ENCODE measurements at regions not wholly inside any gene's neighbourhood (a gene's known extent, or its start where the extent isn't known, plus 50 kb on each side); places are given as distances from the start of the nearest gene placed in this dataset.
"Not testable (repeated sequence)": the region's sequence is repeated elsewhere in the genome, so short reads cannot be mapped to it uniquely, and the experiment has no call there.

- Histone ChIP-seq H3K36me3 (replicated peaks; ENCODE audit: control insufficient read depth, insufficient read depth, low read length) (no peaks in the 10 kb centered on the region), H3K4me3 (ENCODE audit: insufficient read depth, low read depth, low read length) (no peak overlapping the region), H3K27me3 (ENCODE audit: control insufficient read depth, insufficient read depth, low read length) (no peaks in the 10 kb centered on the region)
- no peak for DNase-seq
Measured at GRCh38 chr5:152556784-152557183, 151.7 kb upstream of the NMUR2 start.

GRCh38 chr5:152560512-152561137, 155.5 kb upstream of the NMUR2 start:
- no peak overlapping the region for H3K4me3 ChIP-seq (ENCODE audit: insufficient read depth, low read depth, low read length)
- H3K36me3 ChIP-seq (replicated peaks; ENCODE audit: control insufficient read depth, insufficient read depth, low read length), result no peaks in the 10 kb centered on the region

GRCh38 chr5:152568016-152568415, 162.9 kb upstream of the NMUR2 start:
- H3K4me3 ChIP-seq (ENCODE audit: insufficient read depth, low read depth, low read length), result no peak overlapping the region
- H3K36me3 ChIP-seq (replicated peaks; ENCODE audit: control insufficient read depth, insufficient read depth, low read length), result no peaks in the 10 kb centered on the region
- DNase-seq, result no peak
- H3K27me3 ChIP-seq (ENCODE audit: control insufficient read depth, insufficient read depth, low read length), result no peaks in the 10 kb centered on the region

More at GRCh38 chr5:152560512-152561137, 155.5 kb upstream of the NMUR2 start:
- peak; percentile 49 for DNase-seq
- H3K27me3 ChIP-seq (ENCODE audit: control insufficient read depth, insufficient read depth, low read length), result no peaks in the 10 kb centered on the region

- DNase-seq, result no peak
- Histone ChIP-seq H3K27me3 (ENCODE audit: control insufficient read depth, insufficient read depth, low read length) (no peaks in the 10 kb centered on the region), H3K4me3 (ENCODE audit: insufficient read depth, low read depth, low read length) (no peak overlapping the region), H3K36me3 (replicated peaks; ENCODE audit: control insufficient read depth, insufficient read depth, low read length) (no peaks in the 10 kb centered on the region)
Measured at GRCh38 chr5:152572812-152573211, 167.7 kb upstream of the NMUR2 start.

- H3K4me3 ChIP-seq (ENCODE audit: insufficient read depth, low read depth, low read length), result no peak overlapping the region
Measured at GRCh38 chr5:152584103-152584502, 179.0 kb upstream of the NMUR2 start.

GRCh38 chr5:152592416-152592815, 187.3 kb upstream of the NMUR2 start:
- H3K4me3 ChIP-seq (ENCODE audit: insufficient read depth, low read depth, low read length), result no peak overlapping the region
- DNase-seq, result peak; percentile 1
- H3K36me3 ChIP-seq (replicated peaks; ENCODE audit: control insufficient read depth, insufficient read depth, low read length), result no peaks in the 10 kb centered on the region
- H3K27me3 ChIP-seq (ENCODE audit: control insufficient read depth, insufficient read depth, low read length), result no peaks in the 10 kb centered on the region; the same call in 1 of the 2 replicates

More at GRCh38 chr5:152584103-152584502, 179.0 kb upstream of the NMUR2 start:
- no peak for DNase-seq
- Histone ChIP-seq H3K36me3 (replicated peaks; ENCODE audit: control insufficient read depth, insufficient read depth, low read length) (no peaks in the 10 kb centered on the region), H3K27me3 (ENCODE audit: control insufficient read depth, insufficient read depth, low read length) (no peaks in the 10 kb centered on the region)

GRCh38 chr5:152593388-152593787, 188.3 kb upstream of the NMUR2 start:
- H3K4me3 ChIP-seq (ENCODE audit: insufficient read depth, low read depth, low read length), result no peak overlapping the region
- H3K27me3 ChIP-seq (ENCODE audit: control insufficient read depth, insufficient read depth, low read length), result no peaks in the 10 kb centered on the region; the same call in 1 of the 2 replicates
- H3K36me3 ChIP-seq (replicated peaks; ENCODE audit: control insufficient read depth, insufficient read depth, low read length), result no peaks in the 10 kb centered on the region
- peak; percentile 2 for DNase-seq

- Histone ChIP-seq H3K36me3 (replicated peaks; ENCODE audit: control insufficient read depth, insufficient read depth, low read length) (no peaks in the 10 kb centered on the region), H3K27me3 (ENCODE audit: control insufficient read depth, insufficient read depth, low read length) (no peaks in the 10 kb centered on the region; the same call in 1 of the 2 replicates), H3K4me3 (ENCODE audit: insufficient read depth, low read depth, low read length) (no peak overlapping the region)
- DNase-seq, result no peak
Measured at GRCh38 chr5:152595405-152595804, 190.3 kb upstream of the NMUR2 start.

GRCh38 chr5:152599096-152599495, 194.0 kb upstream of the NMUR2 start:
- no peak for DNase-seq
- no peaks in the 10 kb centered on the region; the same call in 1 of the 2 replicates for H3K27me3 ChIP-seq (ENCODE audit: control insufficient read depth, insufficient read depth, low read length)
- H3K36me3 ChIP-seq (replicated peaks; ENCODE audit: control insufficient read depth, insufficient read depth, low read length), result no peaks in the 10 kb centered on the region
- H3K4me3 ChIP-seq (ENCODE audit: insufficient read depth, low read depth, low read length), result no peak overlapping the region

GRCh38 chr5:152601806-152602732, 197.0 kb upstream of the NMUR2 start:
- DNase-seq, result no peak
- Histone ChIP-seq H3K36me3 (replicated peaks; ENCODE audit: control insufficient read depth, insufficient read depth, low read length) (no peaks in the 10 kb centered on the region), H3K27me3 (ENCODE audit: control insufficient read depth, insufficient read depth, low read length) (no peaks in the 10 kb centered on the region; the same call in 1 of the 2 replicates), H3K4me3 (ENCODE audit: insufficient read depth, low read depth, low read length) (no peak overlapping the region)

GRCh38 chr5:152606050-152606449, 201.0 kb upstream of the NMUR2 start:
- H3K27me3 ChIP-seq (ENCODE audit: control insufficient read depth, insufficient read depth, low read length); DNase-seq; H3K36me3 ChIP-seq (replicated peaks; ENCODE audit: control insufficient read depth, insufficient read depth, low read length); H3K4me3 ChIP-seq (ENCODE audit: insufficient read depth, low read depth, low read length): not testable (repeated sequence)

GRCh38 chr5:152606776-152607364, 201.8 kb upstream of the NMUR2 start:
- DNase-seq, result no peak
- H3K36me3 ChIP-seq (replicated peaks; ENCODE audit: control insufficient read depth, insufficient read depth, low read length), result no peaks in the 10 kb centered on the region
- H3K27me3 ChIP-seq (ENCODE audit: control insufficient read depth, insufficient read depth, low read length), result no peaks in the 10 kb centered on the region
- no peak overlapping the region for H3K4me3 ChIP-seq (ENCODE audit: insufficient read depth, low read depth, low read length)

- H3K4me3 ChIP-seq (ENCODE audit: insufficient read depth, low read depth, low read length), result no peak overlapping the region
- no peak for DNase-seq
- H3K27me3 ChIP-seq (ENCODE audit: control insufficient read depth, insufficient read depth, low read length), result no peaks in the 10 kb centered on the region
- no peaks in the 10 kb centered on the region for H3K36me3 ChIP-seq (replicated peaks; ENCODE audit: control insufficient read depth, insufficient read depth, low read length)
Measured at GRCh38 chr5:152607401-152608160, 202.5 kb upstream of the NMUR2 start.

- H3K36me3 ChIP-seq (replicated peaks; ENCODE audit: control insufficient read depth, insufficient read depth, low read length), result no peaks in the 10 kb centered on the region
- H3K4me3 ChIP-seq (ENCODE audit: insufficient read depth, low read depth, low read length), result no peak overlapping the region
- no peak for DNase-seq
- no peaks in the 10 kb centered on the region for H3K27me3 ChIP-seq (ENCODE audit: control insufficient read depth, insufficient read depth, low read length)
Measured at GRCh38 chr5:152608458-152608857, 203.4 kb upstream of the NMUR2 start.

Data from H7 (cell line).